Testis (tissue), 2 donors: ENCODE measurements at regions not wholly inside any gene's neighbourhood (a gene's known extent, or its start where the extent isn't known, plus 50 kb on each side); places are given as distances from the start of the nearest gene placed in this dataset.

ENCODE experiments used
- DNase-seq: peaks from one replicate; pipeline ENCODE4 v3.0.0-alpha.2; 2019
- H3K27ac ChIP-seq, 2 donors: fragments of 200-600 bp; sonication (generic); one replicate each; pipeline ENCODE4 v1.5.1; 2019
- H3K27me3 ChIP-seq: fragments of 200-600 bp; sonication (generic); one replicate; pipeline ENCODE4 v1.5.1; 2019
- H3K36me3 ChIP-seq: fragments of 200-600 bp; sonication (generic); one replicate; pipeline ENCODE4 v1.5.1; 2017; ENCODE audit warnings: low read depth; ENCODE audit errors: missing control alignments
- H3K4me1 ChIP-seq: fragments of 200-600 bp; sonication (generic); one replicate; pipeline ENCODE4 v1.5.1; 2019
- H3K4me3 ChIP-seq, 2 donors: fragments of 200-600 bp; sonication (generic); one replicate each; pipeline ENCODE4 v1.5.1; 2017 to 2019
- H3K9me3 ChIP-seq: fragments of 200-600 bp; sonication (generic); one replicate; pipeline ENCODE4 v1.5.1; 2017
- POLR2A ChIP-seq: fragments of 450-650 bp; IDR thresholded peaks from one replicate; pipeline ENCODE4 v1.6.1; 2017; ENCODE audit warnings: antibody characterized with exemption, mild to moderate bottlenecking, moderate library complexity
- WGBS, 2 donors: methylation state at CpG; one replicate each; pipeline ENCODE4 v1.1.5; 2018; 5-methylcytosine and 5-hydroxymethylcytosine counted together
- intact Hi-C: fragments of 100-400 bp; cut with DNase I; formaldehyde crosslinking; loops from one replicate; pipeline ENCODE4 v1.15.1; 2023; ENCODE audit warnings: low total_unique reads
- TF ChIP-seq, protein P1 (sequence below), 3 experiments: fragments of 450-650 bp in 2 of 3; fragments of 200-600 bp in 1 of 3; sonication (generic) in 1 of 3; IDR thresholded peaks; one replicate each; pipeline ENCODE4 v1.5.1; 2016 to 2019; ENCODE audit warnings: antibody characterized with exemption in 3 of 3, mild to moderate bottlenecking in 2 of 3, moderate library complexity in 1 of 3

DNA sequence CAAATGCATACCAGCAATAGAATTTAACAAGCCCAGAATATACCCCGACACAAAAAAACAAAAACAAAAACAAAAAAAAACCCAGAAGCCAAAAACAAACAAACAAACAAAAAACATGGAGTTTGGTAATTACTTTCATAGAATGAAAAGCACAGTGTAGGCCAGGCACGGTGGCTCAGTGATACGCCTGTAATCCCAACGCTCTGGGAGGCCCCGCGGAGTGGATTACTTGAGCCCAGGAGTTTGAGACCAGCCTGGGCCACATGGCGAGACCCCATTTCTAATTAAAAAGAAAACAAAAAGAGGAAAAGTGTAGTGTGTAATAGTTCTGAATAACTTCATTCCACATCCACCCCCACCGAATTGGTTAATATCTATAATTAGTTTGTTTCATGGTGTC lies 1265.7 kb downstream of the NCAM2 start:
- TF ChIP-seq POLR2A: no peak
- TF ChIP-seq, protein P1, sequence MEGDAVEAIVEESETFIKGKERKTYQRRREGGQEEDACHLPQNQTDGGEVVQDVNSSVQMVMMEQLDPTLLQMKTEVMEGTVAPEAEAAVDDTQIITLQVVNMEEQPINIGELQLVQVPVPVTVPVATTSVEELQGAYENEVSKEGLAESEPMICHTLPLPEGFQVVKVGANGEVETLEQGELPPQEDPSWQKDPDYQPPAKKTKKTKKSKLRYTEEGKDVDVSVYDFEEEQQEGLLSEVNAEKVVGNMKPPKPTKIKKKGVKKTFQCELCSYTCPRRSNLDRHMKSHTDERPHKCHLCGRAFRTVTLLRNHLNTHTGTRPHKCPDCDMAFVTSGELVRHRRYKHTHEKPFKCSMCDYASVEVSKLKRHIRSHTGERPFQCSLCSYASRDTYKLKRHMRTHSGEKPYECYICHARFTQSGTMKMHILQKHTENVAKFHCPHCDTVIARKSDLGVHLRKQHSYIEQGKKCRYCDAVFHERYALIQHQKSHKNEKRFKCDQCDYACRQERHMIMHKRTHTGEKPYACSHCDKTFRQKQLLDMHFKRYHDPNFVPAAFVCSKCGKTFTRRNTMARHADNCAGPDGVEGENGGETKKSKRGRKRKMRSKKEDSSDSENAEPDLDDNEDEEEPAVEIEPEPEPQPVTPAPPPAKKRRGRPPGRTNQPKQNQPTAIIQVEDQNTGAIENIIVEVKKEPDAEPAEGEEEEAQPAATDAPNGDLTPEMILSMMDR (IDR thresholded peaks at IDR 0.05): no peak
- no peak for DNase-seq
- H3K27me3 ChIP-seq: no peaks in the 10 kb centered on the region
- no peaks in the 10 kb centered on the region for H3K36me3 ChIP-seq
- H3K27ac ChIP-seq: no peak overlapping the region
- intact Hi-C loops: no loop called here
- H3K9me3 ChIP-seq: no peaks in the 10 kb centered on the region
- no peaks in the 10 kb centered on the region for H3K4me1 ChIP-seq
- 88 to 96% methylated on average over 8 of the region's 8 CpGs for WGBS, 2 donors
- no peak overlapping the region for H3K4me3 ChIP-seq

DNA sequence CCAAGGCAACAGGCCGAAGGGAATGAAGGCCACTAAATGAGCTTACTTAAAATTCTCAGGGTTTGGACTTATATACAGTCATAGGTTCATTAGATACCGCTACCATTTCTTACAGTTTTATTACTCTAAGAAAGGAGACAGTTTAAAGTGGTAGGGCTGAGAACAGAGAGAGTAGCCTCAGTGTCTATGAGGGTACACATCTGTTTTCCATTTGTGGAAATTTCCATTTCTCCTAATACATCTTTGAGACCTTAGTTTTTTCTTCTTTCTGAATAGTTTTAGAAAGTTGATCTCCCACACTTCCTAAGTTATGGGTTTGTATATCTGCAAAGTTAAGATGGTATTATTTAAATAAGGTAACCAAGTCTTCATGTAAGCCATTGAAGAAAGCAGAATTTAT lies 1279.1 kb downstream of the NCAM2 start:
- TF ChIP-seq, protein P1 (IDR thresholded peaks at IDR 0.05): no peak
- no peak for TF ChIP-seq POLR2A

DNA sequence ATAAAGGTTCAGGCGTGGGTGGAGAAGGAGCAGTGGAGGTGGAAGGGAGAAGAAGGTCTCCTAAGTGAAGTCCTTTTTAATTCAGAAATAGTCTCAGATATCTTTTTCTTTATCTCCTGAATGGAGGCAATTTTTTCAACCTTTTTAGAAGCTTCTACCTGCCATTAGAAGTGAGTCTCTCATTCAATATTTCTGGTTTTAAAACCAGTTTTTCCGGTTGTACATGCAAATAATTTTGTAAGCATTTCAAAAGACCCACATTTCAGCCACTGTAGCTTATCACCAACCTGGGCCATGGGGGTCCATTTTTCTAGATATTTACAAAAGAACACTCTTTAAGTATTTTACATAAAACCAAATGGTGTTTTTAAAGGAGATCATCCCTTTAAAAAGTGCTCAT lies 1280.2 kb downstream of the NCAM2 start:
- no peak for DNase-seq
- WGBS, 2 donors: 92 to 95% methylated on average over 2 of the region's 2 CpGs

More for the DNA sequence above, 1279.1 kb downstream of the NCAM2 start:
- 70 to 79% methylated on average over 2 of the region's 2 CpGs for WGBS, 2 donors
- intact Hi-C loops: no loop called here
- no peaks in the 10 kb centered on the region for H3K9me3 ChIP-seq
- no peak overlapping the region for H3K4me3 ChIP-seq
- DNase-seq: no peak
- no peaks in the 10 kb centered on the region for H3K36me3 ChIP-seq
- H3K27ac ChIP-seq: no peak overlapping the region
- H3K4me1 ChIP-seq: no peaks in the 10 kb centered on the region
- no peaks in the 10 kb centered on the region for H3K27me3 ChIP-seq

DNA sequence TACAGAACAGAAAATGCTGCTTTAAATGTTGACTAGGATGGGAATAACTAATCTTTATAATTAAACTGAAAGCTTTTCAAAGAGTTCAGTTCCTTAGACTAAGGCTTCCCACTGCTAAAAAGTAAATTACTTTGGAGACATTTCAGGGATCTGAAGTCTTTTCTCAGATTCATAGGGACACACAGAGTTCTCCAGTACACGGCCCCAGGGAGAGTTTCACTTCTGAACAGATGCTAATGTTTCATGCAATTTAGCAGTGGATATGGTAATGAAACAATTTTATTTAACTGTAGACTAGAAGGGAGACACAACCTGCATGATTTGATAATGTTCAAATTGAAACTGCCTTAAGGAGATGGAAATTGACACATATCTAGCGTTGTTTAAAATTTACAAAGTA lies 1282.6 kb downstream of the NCAM2 start:
- Histone ChIP-seq H3K27me3 (no peaks in the 10 kb centered on the region), H3K27ac (no peak overlapping the region), H3K9me3 (no peaks in the 10 kb centered on the region), H3K4me3 (no peak overlapping the region), H3K36me3 (no peaks in the 10 kb centered on the region), H3K4me1 (no peaks in the 10 kb centered on the region)
- intact Hi-C loops: no loop called here
- WGBS, 2 donors: 36 to 48% methylated on average over 2 of the region's 2 CpGs
- no peak for DNase-seq
- no peak for TF ChIP-seq POLR2A
- TF ChIP-seq, protein P1 (IDR thresholded peaks at IDR 0.05): no peak

More for the DNA sequence above, 1280.2 kb downstream of the NCAM2 start:
- H3K4me1 ChIP-seq: no peaks in the 10 kb centered on the region
- H3K27ac ChIP-seq: no peak overlapping the region
- H3K27me3 ChIP-seq: no peaks in the 10 kb centered on the region
- H3K4me3 ChIP-seq: no peak overlapping the region
- H3K9me3 ChIP-seq: no peaks in the 10 kb centered on the region
- intact Hi-C loops: no loop called here
- TF ChIP-seq, protein P1 (IDR thresholded peaks at IDR 0.05): no peak
- no peak for TF ChIP-seq POLR2A
- H3K36me3 ChIP-seq: no peaks in the 10 kb centered on the region

DNA sequence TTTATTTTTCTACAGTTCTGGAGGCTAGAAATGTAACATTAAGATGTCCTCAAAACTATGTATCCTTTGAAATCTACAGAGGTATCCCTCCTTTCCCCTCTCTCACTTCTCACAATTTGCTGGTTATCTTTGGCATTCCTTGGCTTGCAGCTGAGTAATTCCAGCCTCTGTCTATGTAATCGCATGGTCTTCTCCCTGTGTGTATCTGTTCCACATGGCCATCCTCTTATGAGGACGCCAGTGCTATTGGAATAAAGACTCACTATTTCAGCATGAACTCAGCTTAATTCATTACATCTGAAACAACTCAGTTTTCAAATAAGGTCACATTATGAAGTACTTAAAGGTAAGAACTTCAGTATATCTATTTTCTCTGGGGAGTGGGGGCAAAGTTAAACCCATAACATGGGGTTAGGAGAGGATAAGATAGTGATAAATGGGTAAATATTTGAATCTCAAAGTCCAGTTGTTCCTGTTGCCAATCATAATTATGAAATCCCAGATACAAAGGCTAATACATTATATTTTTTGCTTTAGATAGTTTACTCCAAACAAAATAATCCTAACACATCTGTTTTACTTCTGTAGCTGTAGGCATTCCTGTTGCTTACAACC lies 1290.8 kb downstream of the NCAM2 start:
- no peaks in the 10 kb centered on the region for H3K27me3 ChIP-seq
- no peaks in the 10 kb centered on the region for H3K36me3 ChIP-seq
- no peak overlapping the region for H3K4me3 ChIP-seq
- intact Hi-C loops: no loop called here
- no peak for DNase-seq
- no peaks in the 10 kb centered on the region for H3K9me3 ChIP-seq
- 73 to 88% methylated on average over 2 of the region's 2 CpGs for WGBS, 2 donors
- TF ChIP-seq POLR2A: no peak
- TF ChIP-seq, protein P1 (IDR thresholded peaks at IDR 0.05): no peak
- H3K27ac ChIP-seq: no peak overlapping the region
- H3K4me1 ChIP-seq: no peaks in the 10 kb centered on the region
